ENCODE measurements at regions not wholly inside any gene's neighbourhood (a gene's known extent, or its start where the extent isn't known, plus 50 kb on each side); places are given as distances from the start of the nearest gene placed in this dataset.

GRCh38 chr7:24018331-24018730 lies 265.7 kb upstream of the NPY start:
- Histone ChIP-seq H3K9me3 (replicated peaks; ENCODE audit: control insufficient read depth, insufficient read depth, low read length) (no peaks in the 10 kb centered on the region), H3K9ac (replicated peaks; ENCODE audit: extremely low read depth, insufficient read depth, low read length) (no peak overlapping the region), H3K79me2 (ENCODE audit: control insufficient read depth, insufficient read depth, low read length) (no peaks in the 10 kb centered on the region), H3K4me2 (ENCODE audit: insufficient read depth, low read length) (no peak overlapping the region), H4K20me1 (replicated peaks; ENCODE audit: control insufficient read depth, extremely low read depth, insufficient read depth, low read length) (no peaks in the 10 kb centered on the region), H3K36me3 (ENCODE audit: control insufficient read depth in 2 of 2, extremely low read depth in 1 of 2, insufficient read depth in 2 of 2, low read length in 2 of 2) (no peaks in the 10 kb centered on the region), H3K27me3 (ENCODE audit: control insufficient read depth in 2 of 2, insufficient read depth in 2 of 2, low read length in 2 of 2) (no peaks in the 10 kb centered on the region), H2AFZ (ENCODE audit: low read depth, low read length) (no peak overlapping the region), H3K4me1 (ENCODE audit: control insufficient read depth, extremely low read depth, insufficient read depth, low read length) (no peaks in the 10 kb centered on the region), H3K9me1 (replicated peaks; ENCODE audit: control insufficient read depth, extremely low read depth, insufficient read depth, low read length) (no peaks in the 10 kb centered on the region), H3K4me3 (replicated peaks in 1 of 3; ENCODE audit: insufficient read depth in 1 of 3, low read depth in 1 of 3, low read length in 3 of 3) (no peak overlapping the region), H3K27ac (ENCODE audit: insufficient read depth, low read depth, low read length) (no peak overlapping the region)
- no peak for TF ChIP-seq POLR2AphosphoS5 (IDR thresholded peaks at IDR 0.05; ENCODE audit: insufficient read depth, low read depth, low read length)
- TF ChIP-seq CTCF (IDR thresholded peaks at IDR 0.05; ENCODE audit: extremely low read depth in 1 of 2, insufficient read depth in 1 of 2, low read depth in 1 of 2, low read length in 2 of 2), result no peak
- no peak for TF ChIP-seq GATA2 (IDR thresholded peaks at IDR 0.05; ENCODE audit: insufficient read depth, insufficient read length, low read depth, low read length)
- intact Hi-C loops (cut with micrococcal nuclease), result no loop called here
- CTCF ChIA-PET, result no interaction called here
- DNase-seq (ENCODE audit: low read depth, low spot score) (no peak), FAIRE-seq (no peak)
- no TSS peak for BruUV-seq (replicated peaks)
- dilution Hi-C loops (cut with MboI; ENCODE audit: extremely low pct_ligation_motif_present, low sequenced_read_pairs), result no loop called here
- POLR2A ChIA-PET, result no interaction called here

GRCh38 chr7:24019841-24020240 lies 264.1 kb upstream of the NPY start:
- H3K27ac ChIP-seq (ENCODE audit: insufficient read depth, low read depth, low read length), result no peak overlapping the region
- FAIRE-seq (no peak), DNase-seq (ENCODE audit: low read depth, low spot score) (no peak)
- H2AFZ ChIP-seq (ENCODE audit: low read depth, low read length), result no peak overlapping the region
- H3K79me2 ChIP-seq (ENCODE audit: control insufficient read depth, insufficient read depth, low read length), result no peaks in the 10 kb centered on the region
- H3K9ac ChIP-seq (replicated peaks; ENCODE audit: extremely low read depth, insufficient read depth, low read length), result no peak overlapping the region
- no peaks in the 10 kb centered on the region for H3K9me3 ChIP-seq (replicated peaks; ENCODE audit: control insufficient read depth, insufficient read depth, low read length)
- dilution Hi-C loops (cut with MboI; ENCODE audit: extremely low pct_ligation_motif_present, low sequenced_read_pairs) (no loop called here), intact Hi-C loops (cut with micrococcal nuclease) (no loop called here)
- ChIA-PET CTCF (no interaction called here), POLR2A (no interaction called here)
- H3K9me1 ChIP-seq (replicated peaks; ENCODE audit: control insufficient read depth, extremely low read depth, insufficient read depth, low read length), result no peaks in the 10 kb centered on the region
- BruUV-seq (replicated peaks), result no TSS peak
- no peaks in the 10 kb centered on the region for H3K36me3 ChIP-seq (ENCODE audit: control insufficient read depth in 2 of 2, extremely low read depth in 1 of 2, insufficient read depth in 2 of 2, low read length in 2 of 2)
- no peak for TF ChIP-seq POLR2AphosphoS5 (IDR thresholded peaks at IDR 0.05; ENCODE audit: insufficient read depth, low read depth, low read length)
- no peak for TF ChIP-seq EZH2 (IDR thresholded peaks at IDR 0.05; ENCODE audit: borderline replicate concordance, low read depth, low read length, severe bottlenecking)
- TF ChIP-seq CTCF (IDR thresholded peaks at IDR 0.05; ENCODE audit: extremely low read depth in 1 of 2, insufficient read depth in 1 of 2, low read depth in 1 of 2, low read length in 2 of 2), result no peak
- TF ChIP-seq GATA2 (IDR thresholded peaks at IDR 0.05; ENCODE audit: insufficient read depth, insufficient read length, low read depth, low read length), result no peak
- no peak for TF ChIP-seq MYC (IDR thresholded peaks at IDR 0.05; ENCODE audit: low read depth, low read length)
- no peak for TF ChIP-seq FOS (IDR thresholded peaks at IDR 0.05; ENCODE audit: borderline replicate concordance, insufficient read depth, low read length)
- TF ChIP-seq POLR2A (IDR thresholded peaks at IDR 0.05; ENCODE audit: low read depth, low read length), result no peak
- no peak for TF ChIP-seq MAX (IDR thresholded peaks at IDR 0.05; ENCODE audit: insufficient read depth, insufficient read length)
- TF ChIP-seq JUN (IDR thresholded peaks at IDR 0.05; ENCODE audit: borderline replicate concordance, insufficient read depth, insufficient read length, low read depth), result no peak
- H3K4me1 ChIP-seq (ENCODE audit: control insufficient read depth, extremely low read depth, insufficient read depth, low read length), result no peaks in the 10 kb centered on the region
- H4K20me1 ChIP-seq (replicated peaks; ENCODE audit: control insufficient read depth, extremely low read depth, insufficient read depth, low read length), result no peaks in the 10 kb centered on the region
- no peak overlapping the region for H3K4me2 ChIP-seq (ENCODE audit: insufficient read depth, low read length)
- no peaks in the 10 kb centered on the region for H3K27me3 ChIP-seq (ENCODE audit: control insufficient read depth in 2 of 2, insufficient read depth in 2 of 2, low read length in 2 of 2)
- no peak overlapping the region for H3K4me3 ChIP-seq (replicated peaks in 1 of 3; ENCODE audit: insufficient read depth in 1 of 3, low read depth in 1 of 3, low read length in 3 of 3)

Measured in endothelial cell of umbilical vein (primary cell).